NCI-H460 (cell line): ENCODE measurements at regions not wholly inside any gene's neighbourhood (a gene's known extent, or its start where the extent isn't known, plus 50 kb on each side); places are given as distances from the start of the nearest gene placed in this dataset.
A peak's percentile ranks its signal among the peaks of the same experiment; 100 is the strongest.

Experiments
- DNase-seq: peaks from one replicate; pipeline ENCODE4 v3.0.0-alpha.2; 2016; ENCODE audit warnings: low read depth; ENCODE audit errors: extremely low read depth

DNA sequence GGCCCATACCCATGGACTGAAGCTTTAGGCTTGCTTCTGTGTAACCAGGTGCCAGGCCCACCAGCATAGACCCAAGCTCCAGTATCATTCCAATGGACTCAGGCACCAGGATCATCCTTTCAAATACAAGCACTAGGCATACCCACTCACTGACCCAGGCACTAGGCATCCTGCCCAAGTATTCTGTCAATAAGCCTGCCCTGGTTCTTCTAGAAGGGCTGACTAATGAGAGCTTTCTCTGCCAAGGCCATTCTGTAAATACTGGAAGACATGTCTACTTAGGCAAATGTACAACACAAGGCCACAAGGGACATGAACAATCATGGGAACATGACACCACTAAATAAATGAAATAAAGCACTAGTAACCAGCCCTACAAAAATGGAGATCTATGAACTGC is 352.2 kb downstream of the FSCB start:
- DNase-seq = no peak

DNA sequence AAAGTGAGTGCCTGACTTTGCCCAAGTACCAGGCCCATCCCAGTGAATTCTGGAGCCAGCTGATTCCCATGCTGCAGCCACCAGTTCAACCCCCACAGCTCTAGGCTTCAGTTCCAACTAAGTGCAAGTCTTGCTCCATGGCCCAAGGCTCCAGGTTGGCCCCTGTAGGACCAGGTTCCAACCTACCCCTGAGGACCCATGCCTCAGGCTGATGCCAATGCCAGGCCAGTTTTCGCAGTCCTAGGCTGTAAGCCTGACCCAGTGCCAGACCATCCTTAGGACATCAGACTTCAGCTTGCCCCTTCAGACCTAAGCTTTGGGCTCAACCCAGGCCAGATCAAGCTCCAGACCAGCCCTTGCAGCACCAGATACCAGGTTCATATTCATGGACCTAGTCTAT is 352.6 kb downstream of the FSCB start:
- DNase-seq = no peak

DNA sequence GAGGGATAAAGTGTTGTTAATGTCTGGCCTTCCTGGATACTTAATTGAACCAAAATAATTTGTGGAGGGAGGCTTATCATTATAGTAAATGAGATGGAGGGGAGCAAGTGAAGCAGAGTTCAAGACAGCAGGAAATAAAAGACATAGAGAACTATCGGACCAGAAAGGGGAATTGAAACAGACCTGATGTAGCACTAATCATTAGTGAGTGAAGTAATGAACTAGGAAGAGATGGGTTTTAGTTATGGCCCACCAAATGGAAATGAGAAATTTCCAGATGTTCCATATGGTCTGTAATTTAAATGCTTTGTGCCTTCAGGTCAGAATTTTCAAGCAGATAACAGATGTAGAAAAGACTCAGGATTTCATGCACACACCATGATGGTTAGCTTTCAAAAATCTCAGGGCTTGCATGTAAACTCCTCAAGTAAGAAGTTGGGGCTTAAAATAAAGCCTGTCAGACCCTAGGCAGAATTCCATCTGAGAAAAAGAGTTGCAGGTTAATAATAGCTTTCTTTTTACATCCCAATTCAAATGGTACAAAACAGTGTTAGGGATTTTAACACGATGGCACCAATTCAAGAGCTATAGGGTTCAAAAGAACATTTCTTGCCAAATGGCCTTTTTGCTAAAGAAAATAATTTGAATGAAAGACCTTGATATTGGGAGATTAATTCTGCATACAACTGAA is 355.8 kb downstream of the FSCB start:
- no peak for DNase-seq

DNA sequence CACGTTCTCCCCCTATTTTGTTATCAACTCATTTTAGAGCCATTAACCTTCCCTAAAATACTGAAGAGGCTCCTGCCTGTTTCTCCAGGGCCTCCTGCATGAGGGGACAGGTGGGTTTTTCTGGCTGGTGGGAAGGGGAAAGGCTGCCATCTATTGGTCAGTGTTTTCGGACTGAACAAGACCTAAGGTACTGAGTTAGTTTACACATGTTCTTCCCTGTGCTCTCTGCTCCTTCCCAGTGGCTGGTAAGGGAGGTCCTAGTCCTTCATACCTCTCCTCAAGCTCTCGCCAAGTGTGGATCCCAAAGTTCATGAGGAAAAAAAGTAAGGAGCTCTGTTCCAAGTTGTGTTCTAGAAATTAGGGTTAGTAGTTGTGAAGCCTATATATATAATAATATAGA is 357.5 kb downstream of the FSCB start:
- peak; percentile 28 for DNase-seq

DNA sequence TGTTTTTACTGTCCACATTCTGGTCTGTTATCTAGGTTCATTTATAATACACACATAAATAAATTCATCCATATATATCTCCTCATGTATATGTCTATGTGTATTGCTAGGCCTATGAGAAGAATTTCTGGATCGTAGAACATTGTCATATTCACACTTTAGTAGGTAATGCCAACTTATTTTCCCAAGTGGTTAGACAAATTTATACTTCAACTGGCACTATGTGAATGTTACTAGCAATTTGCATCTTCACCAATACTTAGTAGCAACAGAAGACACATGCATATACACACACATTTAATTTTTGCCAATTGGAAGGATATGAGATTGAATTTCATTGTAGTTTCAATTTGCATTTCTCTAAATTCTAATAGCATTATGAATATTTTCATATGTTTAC is 365.1 kb downstream of the FSCB start:
- no peak for DNase-seq

DNA sequence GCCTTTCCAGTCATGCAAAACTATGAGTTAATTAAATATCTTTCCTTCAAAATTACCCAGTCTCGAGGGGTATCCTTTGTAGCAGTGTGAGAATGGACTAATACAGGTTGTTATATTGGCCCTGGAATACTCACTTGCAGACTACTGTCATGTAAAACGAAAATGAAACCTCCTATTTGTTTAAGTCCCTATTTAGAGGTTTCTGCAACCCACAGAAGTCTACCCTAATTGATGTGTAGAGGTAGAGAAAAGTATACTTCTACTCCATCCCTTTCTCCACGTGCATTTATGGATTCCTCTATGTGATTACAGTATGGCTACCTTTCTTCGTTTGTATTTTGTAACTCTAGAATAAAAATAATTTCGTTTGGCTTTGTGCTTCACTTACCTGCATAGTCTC is 371.1 kb downstream of the FSCB start:
- DNase-seq = no peak

DNA sequence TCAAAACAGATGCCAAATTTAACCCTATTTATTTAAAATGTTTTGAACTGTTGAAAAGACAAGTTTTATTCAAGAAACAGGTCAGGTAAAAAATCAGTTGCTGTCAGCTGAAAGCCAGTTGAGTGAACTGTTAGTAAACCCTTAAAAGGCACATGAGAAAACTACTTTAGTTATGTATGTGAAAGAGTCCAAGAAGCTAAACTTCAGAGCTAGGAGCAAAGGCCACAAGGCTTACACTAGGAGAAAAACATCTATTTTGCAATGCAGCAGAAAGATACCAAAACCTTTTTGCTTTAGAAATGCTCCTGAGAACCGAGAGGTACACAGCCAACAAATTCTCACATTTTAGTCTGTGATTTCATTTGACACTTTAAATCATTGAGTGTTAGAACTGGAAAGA is 375.2 kb downstream of the FSCB start:
- no peak for DNase-seq

DNA sequence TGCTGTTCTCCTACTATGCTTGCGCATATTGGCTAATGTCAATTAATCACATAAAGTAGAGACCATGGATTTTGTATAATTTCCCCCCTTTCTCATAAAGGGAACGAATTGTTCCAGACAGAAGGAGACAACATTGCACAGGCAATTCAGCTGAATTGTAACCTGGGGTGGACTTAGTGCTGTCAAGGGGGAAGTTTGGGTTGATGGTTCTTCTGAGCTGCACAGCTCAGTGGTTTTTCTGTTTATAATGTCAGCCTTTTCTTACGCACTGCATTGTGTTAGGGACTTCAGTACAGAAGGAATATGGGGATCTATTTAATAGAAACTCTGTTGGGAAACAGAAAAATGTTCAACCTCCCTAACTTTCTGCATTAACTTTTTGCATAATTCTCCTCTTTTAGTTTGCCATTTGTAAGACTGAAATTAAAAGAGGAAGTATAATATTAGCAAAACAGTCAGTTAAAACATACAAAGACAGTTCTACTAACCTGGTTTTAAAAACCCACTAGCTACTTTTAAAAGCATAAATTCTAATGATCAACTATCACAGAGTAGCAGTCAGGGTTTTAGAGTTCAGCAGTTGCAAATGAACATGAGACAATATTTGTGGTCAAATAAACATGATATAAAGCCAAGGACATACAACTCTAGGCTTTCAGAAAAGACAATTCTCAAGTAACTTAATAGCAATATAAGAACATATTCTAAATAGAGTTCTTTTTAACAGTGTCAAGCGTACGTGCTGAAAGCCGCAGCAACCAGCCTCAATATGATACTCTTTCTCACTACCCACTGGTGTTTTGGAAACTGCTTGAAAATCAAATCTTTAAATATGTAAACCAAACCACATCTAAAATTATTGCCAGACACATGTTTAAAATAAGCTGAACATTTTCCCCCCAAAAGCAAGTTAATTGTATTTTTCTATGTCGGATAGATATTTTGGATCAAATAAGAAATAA is 393.0 kb downstream of the FSCB start:
- DNase-seq = no peak

DNA sequence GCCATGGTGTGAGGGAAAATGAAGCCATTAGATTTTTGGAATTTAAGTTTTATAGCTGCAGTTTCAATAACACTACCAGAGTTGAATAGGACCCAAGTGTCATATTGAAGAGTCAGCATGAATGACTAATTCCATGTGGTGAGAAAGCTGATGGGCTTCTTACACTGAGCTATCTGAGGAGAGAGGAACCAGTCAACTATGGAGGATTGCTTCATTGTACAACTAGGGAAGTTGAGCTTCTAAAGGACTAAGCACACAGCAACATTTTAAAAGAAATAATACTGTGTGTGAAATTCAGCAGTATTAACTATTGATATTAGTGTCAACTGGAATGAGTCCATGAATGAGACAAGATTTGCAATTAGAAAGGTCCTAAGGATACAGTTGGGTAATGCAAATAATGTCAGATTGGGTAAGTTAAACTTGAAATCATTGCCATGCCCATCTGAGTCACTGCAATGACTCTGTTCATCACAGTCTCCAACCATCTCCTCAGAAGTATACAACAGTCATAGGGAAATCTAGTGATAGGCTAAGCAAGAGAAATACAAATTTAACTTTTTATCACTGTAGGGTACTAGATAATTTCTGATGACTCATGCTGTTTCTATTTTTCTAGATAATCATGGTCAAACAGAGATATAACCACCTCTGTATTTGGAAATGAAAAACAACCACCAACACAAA is 394.2 kb downstream of the FSCB start:
- no peak for DNase-seq

DNA sequence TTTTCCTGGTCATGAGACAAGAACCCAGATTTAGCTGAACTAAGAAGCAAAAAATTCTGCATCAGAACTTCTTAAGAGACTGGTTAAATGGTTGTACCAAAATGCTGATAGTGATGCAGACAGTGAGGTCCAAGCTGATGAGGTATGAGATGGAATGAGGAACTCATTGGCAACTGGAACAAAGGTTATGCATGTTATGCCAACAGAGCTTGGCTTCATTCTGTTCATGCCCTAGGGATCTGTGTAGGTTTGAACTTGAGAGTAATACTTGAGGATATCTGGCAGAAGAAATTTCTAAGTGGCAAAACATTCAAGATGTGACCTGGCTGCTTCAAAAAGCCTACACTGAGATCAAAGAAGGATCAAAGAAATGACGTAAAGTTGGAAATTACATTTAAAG is 398.0 kb downstream of the FSCB start:
- no peak for DNase-seq

DNA sequence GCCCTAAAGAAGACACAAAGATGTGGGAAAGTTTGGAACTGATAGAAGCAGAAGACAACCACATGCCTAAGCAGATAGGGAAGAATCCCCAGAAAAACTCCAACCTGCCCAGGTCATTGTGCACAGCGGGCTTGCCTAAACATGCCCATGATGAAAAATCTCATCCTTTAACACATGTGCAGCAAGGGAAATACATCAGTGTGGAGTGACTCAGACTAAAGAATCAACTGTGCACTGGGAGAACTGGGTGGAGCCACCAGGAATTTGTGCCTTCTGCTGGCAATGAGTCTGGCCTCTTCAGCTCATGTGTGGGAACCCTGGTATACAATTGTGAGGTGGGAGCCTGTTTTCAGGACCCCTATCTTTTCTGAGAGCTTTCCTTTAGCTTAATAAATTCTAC is 398.5 kb downstream of the FSCB start:
- no peak for DNase-seq

DNA sequence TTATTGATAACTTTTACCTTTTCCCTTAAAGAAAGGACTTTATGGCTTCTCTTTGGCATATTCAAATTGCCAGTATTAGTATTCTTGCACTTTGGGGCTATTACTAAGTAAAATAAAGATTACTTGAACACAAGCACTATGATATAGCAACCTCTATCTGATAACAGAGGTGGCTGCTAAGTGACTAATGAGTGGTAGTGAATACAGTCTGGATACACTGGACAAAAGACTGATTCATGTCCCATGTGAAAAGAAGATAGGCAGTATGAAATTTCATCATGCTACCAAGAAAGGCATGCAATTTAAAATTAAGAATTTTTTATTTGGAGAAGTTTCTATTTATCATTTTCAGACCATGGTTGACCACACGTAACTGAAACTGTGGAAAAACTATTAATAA is 399.9 kb downstream of the FSCB start:
- DNase-seq = no peak

DNA sequence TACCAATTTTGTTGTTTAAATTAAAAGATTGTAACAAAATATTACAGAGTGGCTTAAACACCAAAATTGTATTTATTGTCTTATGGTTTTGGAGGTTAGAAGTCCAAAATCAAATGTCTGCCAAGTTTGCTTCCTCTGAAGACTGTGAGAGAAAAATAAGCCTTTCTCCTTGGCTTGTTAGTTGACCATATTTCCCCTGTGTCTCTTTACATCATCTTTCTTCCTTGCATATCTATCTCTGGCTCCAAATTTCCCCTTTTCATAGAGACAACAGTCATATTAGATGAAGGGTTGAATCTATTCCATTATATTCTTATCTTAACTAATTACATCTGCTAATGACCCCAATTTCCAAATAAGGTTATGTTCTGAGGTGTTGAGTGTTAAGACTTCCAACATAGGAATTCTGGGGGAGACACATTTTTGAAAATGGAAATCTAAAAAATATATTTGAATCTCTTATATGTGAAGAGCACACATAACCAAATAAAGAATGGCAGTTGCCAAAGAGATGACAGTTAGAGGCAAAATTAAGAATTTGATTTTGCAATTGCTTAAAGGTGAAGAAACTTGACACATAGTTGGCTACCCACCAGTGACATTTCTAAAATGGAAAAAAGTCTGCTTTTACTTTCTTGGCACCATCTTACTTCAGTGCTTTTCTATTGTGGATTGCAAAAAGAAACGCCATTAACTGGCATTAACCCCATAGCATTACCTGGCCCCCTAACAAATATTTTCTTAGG is 407.2 kb downstream of the FSCB start:
- DNase-seq = no peak

DNA sequence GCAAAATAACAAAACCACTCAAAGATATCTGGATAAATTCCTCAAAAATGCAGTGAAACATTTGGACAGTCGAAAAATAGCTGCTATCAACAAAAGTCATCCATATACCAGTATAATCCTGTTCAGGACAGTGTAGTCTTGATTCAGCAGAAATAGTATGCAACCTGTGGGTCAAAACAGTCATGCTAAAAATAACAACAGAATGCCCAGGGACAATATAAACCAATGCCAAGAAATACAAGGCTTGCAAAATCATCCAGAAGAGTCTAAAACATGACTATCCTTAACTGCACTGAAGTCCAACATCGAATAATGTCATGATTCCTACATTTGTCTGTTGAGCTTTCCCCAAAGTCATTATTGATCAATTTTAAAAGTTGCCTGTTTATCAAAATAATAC is 425.9 kb downstream of the FSCB start:
- no peak for DNase-seq

DNA sequence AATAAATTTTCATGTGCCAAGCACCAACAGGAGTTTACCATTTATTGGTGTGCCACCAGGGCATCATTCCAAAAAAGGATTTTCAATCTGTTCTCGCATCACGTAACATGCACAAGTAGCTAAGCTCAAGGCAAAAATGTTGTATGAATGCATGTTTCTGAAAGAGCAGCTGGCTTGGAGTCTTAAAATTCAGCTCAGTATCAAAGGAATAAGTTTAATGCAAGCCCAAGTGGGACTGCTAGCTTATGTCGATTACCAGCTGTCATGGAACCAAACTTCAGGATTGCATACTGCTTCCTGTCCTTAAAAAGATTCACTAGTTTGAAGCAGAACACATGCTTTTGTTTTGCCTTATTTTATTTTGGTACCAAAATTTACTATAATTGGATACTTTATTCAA is 437.0 kb downstream of the FSCB start:
- DNase-seq = no peak

DNA sequence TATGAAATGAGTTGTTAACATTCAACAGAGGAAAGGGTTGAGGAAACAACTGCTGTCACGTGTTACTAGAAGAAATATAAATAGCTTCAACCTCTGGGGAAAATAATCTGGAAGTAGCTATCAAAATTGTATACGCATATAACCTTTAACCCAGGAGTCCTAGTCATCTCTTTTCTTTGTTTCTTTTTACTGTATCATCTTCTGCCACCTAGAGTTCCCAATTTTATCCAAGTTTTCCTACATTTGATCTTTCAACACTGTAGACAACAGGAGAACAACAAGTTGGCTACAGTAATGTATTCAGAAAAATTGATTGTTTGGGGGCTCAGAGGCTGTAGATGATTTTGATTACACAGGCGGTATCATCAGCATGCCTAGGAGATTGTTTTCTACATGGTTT is 453.7 kb downstream of the FSCB start:
- no peak for DNase-seq

DNA sequence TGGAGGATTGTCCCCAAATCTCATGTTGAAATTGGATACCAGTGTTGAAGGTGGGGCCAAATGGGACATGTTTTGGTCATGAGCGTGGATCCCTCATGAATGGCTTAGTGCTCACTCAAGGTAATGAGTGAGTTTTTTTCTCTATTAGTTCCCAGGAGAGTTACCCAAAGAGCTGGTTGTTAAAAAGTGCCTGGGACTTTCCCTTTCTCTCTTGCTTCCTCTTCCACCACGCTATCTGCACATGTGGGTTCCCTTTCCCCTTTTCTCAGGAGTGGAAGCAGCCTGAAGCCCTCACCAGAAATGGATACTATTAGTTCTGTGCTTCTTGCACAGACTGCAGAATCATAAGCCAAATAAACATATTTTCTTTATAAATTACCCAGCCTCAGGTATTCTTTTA is 465.4 kb downstream of the FSCB start:
- no peak for DNase-seq

DNA sequence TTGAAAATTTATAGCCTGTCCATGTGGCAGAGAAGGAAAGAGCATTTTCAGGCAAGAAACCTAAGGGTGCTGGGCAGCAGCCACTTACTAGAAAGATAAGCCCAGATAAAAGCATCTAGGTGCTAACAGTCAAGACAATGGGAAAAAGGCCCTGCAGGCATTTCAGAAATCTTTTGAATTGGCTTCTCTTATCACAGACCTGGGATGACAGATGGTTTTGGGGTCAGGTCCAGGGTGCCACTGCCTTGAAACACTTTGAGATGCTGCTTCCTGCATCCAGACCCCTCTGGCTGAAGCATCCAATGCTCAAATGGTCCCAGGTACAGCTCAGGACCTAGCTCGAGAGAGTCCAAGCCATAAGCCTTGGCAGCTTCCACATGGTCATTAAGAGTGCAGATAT is 466.5 kb downstream of the FSCB start:
- no peak for DNase-seq

DNA sequence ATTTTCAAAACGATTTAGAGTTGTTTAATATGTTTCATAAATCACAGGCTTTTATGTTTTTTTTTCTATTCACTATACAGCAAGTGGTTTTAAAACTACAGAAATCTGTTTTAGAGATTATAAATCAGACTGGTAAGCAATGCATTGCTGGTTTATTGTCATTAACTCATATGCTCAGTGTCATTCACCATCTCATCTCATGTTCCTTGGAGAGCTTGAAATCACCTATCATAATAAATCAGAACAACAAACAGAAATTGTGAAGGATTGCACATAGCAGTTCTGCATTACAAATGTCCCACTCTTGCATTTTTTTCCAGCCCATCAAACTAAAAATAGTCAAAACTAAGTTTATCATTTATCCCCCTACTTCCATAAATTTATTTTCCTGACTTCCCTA is 470.8 kb downstream of the FSCB start:
- no peak for DNase-seq

DNA sequence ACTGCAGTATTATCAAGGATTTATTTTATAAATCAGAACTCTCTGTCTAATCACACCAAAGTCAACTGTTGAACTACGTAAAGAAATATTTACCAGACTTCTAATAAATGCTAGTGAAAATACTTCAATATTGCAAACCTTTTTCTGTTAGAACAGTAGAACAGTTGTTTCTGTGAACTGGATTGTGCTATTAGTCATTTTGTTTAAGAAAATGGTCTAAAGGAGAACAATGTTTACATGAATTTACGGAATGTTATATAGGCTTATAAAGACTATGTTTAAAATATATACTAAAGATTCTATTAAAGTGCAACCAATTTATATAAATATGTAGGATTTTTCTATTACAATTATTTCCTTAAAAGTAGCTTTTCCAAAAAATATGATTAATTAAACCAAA is 471.4 kb downstream of the FSCB start:
- no peak for DNase-seq

DNA sequence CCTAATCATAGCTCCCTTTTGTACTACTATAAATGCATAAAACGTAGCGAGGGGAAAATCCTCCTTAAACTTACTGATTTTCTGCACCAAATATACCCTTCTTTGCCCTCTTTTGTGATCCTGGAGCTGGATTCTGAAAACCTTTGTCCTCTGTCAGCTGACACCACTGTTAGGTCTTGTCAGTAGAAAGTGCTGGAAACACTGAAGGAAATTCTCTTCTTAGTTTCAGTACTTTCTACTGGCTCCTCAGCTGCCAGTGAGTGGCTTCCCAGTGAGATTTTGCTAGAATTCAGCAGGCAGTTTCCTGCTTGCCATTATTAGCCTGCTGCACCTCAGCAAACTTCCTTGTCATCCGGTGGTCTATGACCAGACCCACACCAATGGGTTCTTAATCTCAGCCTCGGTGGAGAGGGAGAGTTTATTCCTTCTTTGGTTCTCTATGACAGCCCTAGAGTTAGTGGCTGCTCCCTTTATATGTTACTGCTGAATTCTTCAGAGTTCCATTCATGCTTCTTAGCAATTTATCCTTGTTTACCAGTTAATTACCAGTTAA is 476.2 kb downstream of the FSCB start:
- no peak for DNase-seq
